NCI-H526 treated with DMSO at 0.1 percent for 48 hours (cell line): ENCODE measurements at regions not wholly inside any gene's neighbourhood (a gene's known extent, or its start where the extent isn't known, plus 50 kb on each side); places are given as distances from the start of the nearest gene placed in this dataset.
A peak's percentile ranks its signal among the peaks of the same experiment; 100 is the strongest.

Source experiments
- DNase-seq: peaks from one replicate; lab custom pipeline; 2025; lab: John Stamatoyannopoulos, UW

- peak; percentile 29 for DNase-seq
These were observed 647.6 kb upstream of the PKDCC start for GRCh38 chr2:41400088-41400665.

GRCh38 chr2:41405441-41405840 lies 642.4 kb upstream of the PKDCC start:
- no peak for DNase-seq

- no peak for DNase-seq
These were observed 638.5 kb upstream of the PKDCC start for GRCh38 chr2:41409328-41409727.

- DNase-seq: no peak
These were observed 637.8 kb upstream of the PKDCC start for GRCh38 chr2:41410011-41410410.

GRCh38 chr2:41413813-41414485 lies 633.9 kb upstream of the PKDCC start:
- DNase-seq: no peak

- peak; percentile 24 for DNase-seq
These were observed 633.2 kb upstream of the PKDCC start for GRCh38 chr2:41414486-41415230.

GRCh38 chr2:41417511-41417910 lies 630.3 kb upstream of the PKDCC start:
- DNase-seq: no peak

- DNase-seq: no peak
These were observed 627.6 kb upstream of the PKDCC start for GRCh38 chr2:41420219-41420618.

- DNase-seq: no peak
These were observed 626.9 kb upstream of the PKDCC start for GRCh38 chr2:41420872-41421271.

- no peak for DNase-seq
These were observed 616.1 kb upstream of the PKDCC start for GRCh38 chr2:41431756-41432155.

- DNase-seq: no peak
These were observed 615.4 kb upstream of the PKDCC start for GRCh38 chr2:41432459-41432858.

GRCh38 chr2:41434991-41435390 lies 612.8 kb upstream of the PKDCC start:
- no peak for DNase-seq

GRCh38 chr2:41441958-41442357 lies 605.9 kb upstream of the PKDCC start:
- no peak for DNase-seq

GRCh38 chr2:41445865-41446264 lies 602.0 kb upstream of the PKDCC start:
- DNase-seq: no peak

GRCh38 chr2:41446266-41446665 lies 601.6 kb upstream of the PKDCC start:
- no peak for DNase-seq

GRCh38 chr2:41448221-41448620 lies 599.6 kb upstream of the PKDCC start:
- DNase-seq: no peak

- DNase-seq: no peak
These were observed 590.8 kb upstream of the PKDCC start for GRCh38 chr2:41457026-41457425.

GRCh38 chr2:41460661-41461060 lies 587.2 kb upstream of the PKDCC start:
- DNase-seq: no peak

- DNase-seq: no peak
These were observed 583.4 kb upstream of the PKDCC start for GRCh38 chr2:41464395-41464794.

- no peak for DNase-seq
These were observed 571.9 kb upstream of the PKDCC start for GRCh38 chr2:41475959-41476358.

- DNase-seq: no peak
These were observed 565.2 kb upstream of the PKDCC start for GRCh38 chr2:41482659-41483058.

GRCh38 chr2:41483226-41483625 lies 564.6 kb upstream of the PKDCC start:
- DNase-seq: no peak
